Amniotic stem cell (primary cell): ENCODE measurements at regions not wholly inside any gene's neighbourhood (a gene's known extent, or its start where the extent isn't known, plus 50 kb on each side); places are given as distances from the start of the nearest gene placed in this dataset.
"Not testable (repeated sequence)": the region's sequence is repeated elsewhere in the genome, so short reads cannot be mapped to it uniquely, and the experiment has no call there.

Source experiments
- DNase-seq: peaks from one replicate; lab custom pipeline; 2025; lab: John Stamatoyannopoulos, UW

GRCh38 chrX:13420545-13421183 lies 100.8 kb upstream of the ATXN3L start:
- no peak for DNase-seq

- no peak for DNase-seq
Observed at GRCh38 chrX:13419918-13420317, 100.1 kb upstream of the ATXN3L start.

GRCh38 chrX:13419276-13419675 lies 99.4 kb upstream of the ATXN3L start:
- no peak for DNase-seq

GRCh38 chrX:13418126-13419097 lies 98.6 kb upstream of the ATXN3L start:
- peak; percentile 13 for DNase-seq

GRCh38 chrX:13415509-13415908 lies 95.7 kb upstream of the ATXN3L start:
- DNase-seq = no peak

GRCh38 chrX:13414006-13414647 lies 94.3 kb upstream of the ATXN3L start:
- no peak for DNase-seq

GRCh38 chrX:13412208-13412600 lies 92.4 kb upstream of the ATXN3L start:
- no peak for DNase-seq

GRCh38 chrX:13411496-13412207 lies 91.8 kb upstream of the ATXN3L start:
- no peak for DNase-seq

- DNase-seq = not testable (repeated sequence)
Observed at GRCh38 chrX:13408599-13408998, 88.7 kb upstream of the ATXN3L start.

- DNase-seq = not testable (repeated sequence)
Observed at GRCh38 chrX:13404777-13405176, 84.9 kb upstream of the ATXN3L start.

GRCh38 chrX:13404364-13404763 lies 84.5 kb upstream of the ATXN3L start:
- no peak for DNase-seq

GRCh38 chrX:13401724-13402123 lies 81.9 kb upstream of the ATXN3L start:
- DNase-seq = no peak

- DNase-seq = no peak
Observed at GRCh38 chrX:13398839-13399238, 79.0 kb upstream of the ATXN3L start.

GRCh38 chrX:13397878-13398818 lies 78.3 kb upstream of the ATXN3L start:
- DNase-seq = peak; percentile 95

GRCh38 chrX:13396924-13397323 lies 77.1 kb upstream of the ATXN3L start:
- peak; percentile 13 for DNase-seq

GRCh38 chrX:13389501-13389900 lies 69.6 kb upstream of the ATXN3L start:
- no peak for DNase-seq

GRCh38 chrX:13387666-13388494 lies 68.0 kb upstream of the ATXN3L start:
- DNase-seq = no peak

GRCh38 chrX:13386636-13387035 lies 66.8 kb upstream of the ATXN3L start:
- DNase-seq = no peak

- DNase-seq = no peak
Observed at GRCh38 chrX:13386092-13386491, 66.2 kb upstream of the ATXN3L start.

GRCh38 chrX:13383907-13384306 lies 64.1 kb upstream of the ATXN3L start:
- DNase-seq = no peak
